Tibial nerve (tissue), 4 donors: ENCODE measurements at regions not wholly inside any gene's neighbourhood (a gene's known extent, or its start where the extent isn't known, plus 50 kb on each side); places are given as distances from the start of the nearest gene placed in this dataset.
"Not testable (repeated sequence)": the region's sequence is repeated elsewhere in the genome, so short reads cannot be mapped to it uniquely, and the experiment has no call there.

ENCODE experiments used
- DNase-seq, 2 donors: peaks; one replicate each; pipeline ENCODE4 v3.0.0-alpha.2; 2019; ENCODE audit warnings: low spot score in 2 of 2
- H3K27ac ChIP-seq, 4 donors: fragments of 200-600 bp; sonication (generic) in 3 of 4; one replicate each; pipeline ENCODE4 v1.5.1; 2017 to 2019; ENCODE audit warnings: mild to moderate bottlenecking in 1 of 4
- H3K27me3 ChIP-seq, 2 donors: fragments of 200-600 bp; sonication (generic) in 1 of 2; one replicate each; pipeline versions ENCODE4 v1.5.1 to v1.6.0; 2017 to 2019
- H3K36me3 ChIP-seq, 3 donors: fragments of 200-600 bp; sonication (generic); one replicate each; pipeline ENCODE4 v1.5.1; 2018 to 2019
- H3K4me1 ChIP-seq, 4 donors: fragments of 200-600 bp; sonication (generic) in 3 of 4; one replicate each; pipeline ENCODE4 v1.5.1; 2017 to 2019
- H3K4me3 ChIP-seq, 4 donors: fragments of 200-600 bp; sonication (generic) in 3 of 4; one replicate each; pipeline ENCODE4 v1.5.1; 2017 to 2019; ENCODE audit warnings: mild to moderate bottlenecking in 1 of 4, moderate library complexity in 1 of 4
- H3K9me3 ChIP-seq, 4 donors: fragments of 200-600 bp; sonication (generic) in 3 of 4; one replicate each; pipeline ENCODE4 v1.5.1; 2017 to 2019
- CTCF ChIP-seq, 5 experiments: fragments of 200-600 bp in 3 of 5; fragments of 450-650 bp in 2 of 5; sonication (generic) in 3 of 5; IDR thresholded peaks; one replicate each; pipeline ENCODE4 v1.5.1; 2016 to 2019; ENCODE audit warnings: antibody characterized with exemption in 5 of 5, mild to moderate bottlenecking in 3 of 5, moderate library complexity in 2 of 5
- EP300 ChIP-seq, 2 donors: sonication (generic); formaldehyde crosslinking; IDR thresholded peaks; one replicate each; pipeline ENCODE4 v1.6.1; 2017; ENCODE audit warnings: antibody characterized with exemption in 2 of 2, mild to moderate bottlenecking in 1 of 2
- POLR2A ChIP-seq, 2 donors: fragments of 450-650 bp; IDR thresholded peaks; one replicate each; pipeline ENCODE4 v1.6.1; 2017; ENCODE audit warnings: antibody characterized with exemption in 2 of 2, mild to moderate bottlenecking in 2 of 2, moderate library complexity in 2 of 2
- WGBS, 2 donors: methylation state at CpG; one replicate each; pipeline ENCODE4 v1.1.5; 2018; 5-methylcytosine and 5-hydroxymethylcytosine counted together

- no peak overlapping the region for H3K4me3 ChIP-seq
- H3K9me3 ChIP-seq, result no peaks in the 10 kb centered on the region
- H3K4me1 ChIP-seq, result no peaks in the 10 kb centered on the region
- H3K36me3 ChIP-seq, result no peaks in the 10 kb centered on the region
- 90 to 92% methylated on average over 2 of the region's 2 CpGs for WGBS, 2 donors
- TF ChIP-seq CTCF (IDR thresholded peaks at IDR 0.05) (no peak), POLR2A (IDR thresholded peaks at IDR 0.05) (no peak), EP300 (IDR thresholded peaks at IDR 0.05) (no peak)
- no peak for DNase-seq
- no peaks in the 10 kb centered on the region for H3K27me3 ChIP-seq
- H3K27ac ChIP-seq, result no peak overlapping the region
Measured at GRCh38 chr10:25107756-25108155, 67.0 kb upstream of the GPR158 start.

DNA sequence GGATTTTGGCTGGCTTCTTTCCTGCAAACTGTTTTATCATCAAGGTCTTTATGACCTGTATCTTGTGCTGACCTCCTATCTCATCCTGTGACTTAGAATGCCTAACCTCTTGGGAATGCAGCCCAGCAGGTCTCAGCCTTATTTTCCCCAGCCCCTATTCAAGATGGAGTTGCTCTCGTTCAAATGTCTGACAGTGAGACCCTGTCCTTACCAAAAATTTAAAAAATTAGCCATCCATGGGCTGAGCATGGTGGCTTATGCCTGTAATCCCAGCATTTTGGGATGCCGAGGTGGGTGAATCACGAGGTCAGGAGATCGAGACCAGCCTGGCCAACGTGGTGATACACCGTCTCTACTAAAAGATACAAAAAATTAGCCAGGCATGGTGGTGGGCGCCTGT is 64.9 kb upstream of the GPR158 start:
- WGBS, 2 donors, result 91% methylated on average over 7 of the region's 7 CpGs
- H3K4me3 ChIP-seq, H3K4me1 ChIP-seq, DNase-seq, H3K36me3 ChIP-seq, H3K9me3 ChIP-seq, H3K27ac ChIP-seq, H3K27me3 ChIP-seq: not testable (repeated sequence)

DNA sequence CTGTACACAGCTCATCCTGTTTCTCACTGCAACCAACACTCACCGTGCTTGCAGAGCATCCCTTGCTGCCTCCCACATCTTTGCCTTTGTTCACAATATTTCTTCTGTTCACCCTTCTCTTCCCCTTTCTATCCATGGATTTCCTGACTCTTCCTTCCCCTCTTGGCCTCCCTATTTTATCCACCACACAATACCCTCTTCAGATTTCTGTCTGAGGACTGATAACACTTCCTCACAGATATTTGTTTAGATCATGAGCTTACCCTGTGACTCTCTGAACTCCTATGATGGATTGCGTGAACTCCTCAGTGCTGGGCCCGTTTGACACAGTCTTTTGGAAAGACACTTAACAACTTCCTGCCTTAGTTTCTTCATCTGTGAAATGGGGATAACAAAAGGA is 62.8 kb upstream of the GPR158 start:
- no peaks in the 10 kb centered on the region for H3K9me3 ChIP-seq
- TF ChIP-seq POLR2A (IDR thresholded peaks at IDR 0.05) (no peak), CTCF (IDR thresholded peaks at IDR 0.05) (no peak), EP300 (IDR thresholded peaks at IDR 0.05) (no peak)
- peaks cover 0 to 7% (median 2%) of the 10 kb centered on the region in 4 donors for H3K4me1 ChIP-seq
- no peaks in the 10 kb centered on the region for H3K36me3 ChIP-seq
- H3K4me3 ChIP-seq, result no peak overlapping the region
- DNase-seq, result no peak
- 52% methylated on average over 3 of the region's 3 CpGs for WGBS, 2 donors
- H3K27ac ChIP-seq, result no peak overlapping the region
- H3K27me3 ChIP-seq, result no peaks in the 10 kb centered on the region

GRCh38 chr10:25113191-25114035 is 61.4 kb upstream of the GPR158 start:
- H3K4me3 ChIP-seq, result no peak overlapping the region
- no peaks in the 10 kb centered on the region for H3K36me3 ChIP-seq
- H3K4me1 ChIP-seq, result peaks cover 0 to 7% (median 2%) of the 10 kb centered on the region in 4 donors
- no peak overlapping the region for H3K27ac ChIP-seq
- H3K9me3 ChIP-seq, result no peaks in the 10 kb centered on the region
- TF ChIP-seq EP300 (IDR thresholded peaks at IDR 0.05), result no peak
- no peak for TF ChIP-seq POLR2A (IDR thresholded peaks at IDR 0.05)
- TF ChIP-seq CTCF (IDR thresholded peaks at IDR 0.05), result peak; percentile 33 to 65 (median 47)
- peak; percentile 48 to 81 for DNase-seq
- H3K27me3 ChIP-seq, result no peaks in the 10 kb centered on the region
- 16 to 20% methylated on average over 14 of the region's 14 CpGs for WGBS, 2 donors

DNA sequence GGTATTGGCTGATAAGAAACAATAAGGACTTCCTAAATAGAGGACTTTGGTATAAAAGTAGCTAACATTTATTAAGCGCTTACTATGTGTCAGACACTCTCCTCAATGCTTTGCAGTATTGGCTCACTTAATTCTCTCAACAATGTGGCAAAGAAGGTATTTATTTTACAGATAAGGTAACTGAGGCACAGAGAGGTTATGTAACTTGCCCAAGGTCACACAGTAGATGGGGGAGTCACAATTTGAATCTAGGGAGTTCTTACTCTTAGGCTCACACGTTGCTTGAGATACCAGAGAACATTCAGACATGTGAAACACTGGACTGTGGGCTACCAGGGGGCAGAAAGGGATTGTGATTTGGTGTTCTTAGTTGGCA is 60.8 kb upstream of the GPR158 start:
- Histone ChIP-seq H3K27me3 (no peaks in the 10 kb centered on the region), H3K27ac (no peak overlapping the region), H3K9me3 (no peaks in the 10 kb centered on the region), H3K4me1 (peaks cover 0 to 7% (median 2%) of the 10 kb centered on the region in 4 donors), H3K4me3 (no peak overlapping the region), H3K36me3 (no peaks in the 10 kb centered on the region)
- TF ChIP-seq CTCF (IDR thresholded peaks at IDR 0.05), result no peak
- no peak for TF ChIP-seq POLR2A (IDR thresholded peaks at IDR 0.05)
- TF ChIP-seq EP300 (IDR thresholded peaks at IDR 0.05), result no peak
- DNase-seq, result no peak
- WGBS, 2 donors, result 78 to 79% methylated on average over 2 of the region's 2 CpGs
